GM21786 (cell line): ENCODE measurements at regions not wholly inside any gene's neighbourhood (a gene's known extent, or its start where the extent isn't known, plus 50 kb on each side); places are given as distances from the start of the nearest gene placed in this dataset.

Source experiments
- ATAC-seq: cut with Tn5 transposase; IDR thresholded peaks from one replicate; pipeline ENCODE4 v1.9.1; 2021; ENCODE audit not compliant: unreplicated experiment

DNA sequence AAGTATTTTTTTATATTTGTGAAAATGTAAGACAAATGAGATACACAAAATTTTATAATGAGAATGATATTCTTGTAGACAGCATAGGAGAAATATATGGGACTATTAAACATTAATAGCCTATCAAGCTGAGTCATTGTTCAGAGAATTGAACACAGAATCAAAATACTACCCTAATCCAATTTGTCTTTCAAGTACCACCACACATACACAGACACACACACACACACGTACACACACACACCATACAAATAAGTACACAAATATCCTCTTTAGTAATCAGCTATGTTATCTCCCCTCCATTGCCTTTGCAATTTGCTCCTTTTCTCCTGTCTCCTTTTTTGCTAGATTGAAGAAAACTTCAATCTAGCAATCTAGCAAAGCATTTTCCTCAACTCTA is 499.3 kb downstream of the FOXG1 start:
- no peak for ATAC-seq

DNA sequence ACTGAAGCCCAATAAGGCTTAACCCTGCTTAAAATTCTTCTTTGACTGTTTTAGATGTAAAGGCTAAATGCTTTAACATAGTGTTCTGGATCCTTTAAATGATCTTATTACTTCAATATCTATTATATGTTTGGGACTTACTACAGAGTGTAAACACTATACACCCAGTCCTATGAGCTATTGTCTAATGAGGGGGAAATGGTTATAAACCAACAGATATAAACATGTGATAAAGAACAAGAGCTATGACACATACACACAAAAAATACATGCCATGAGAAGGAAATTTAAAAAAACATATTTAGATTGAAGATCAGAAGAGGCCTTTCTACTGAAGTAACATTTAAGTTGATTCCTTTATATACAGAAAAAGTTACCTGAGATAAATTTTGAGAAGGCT is 505.1 kb downstream of the FOXG1 start:
- ATAC-seq: no peak

DNA sequence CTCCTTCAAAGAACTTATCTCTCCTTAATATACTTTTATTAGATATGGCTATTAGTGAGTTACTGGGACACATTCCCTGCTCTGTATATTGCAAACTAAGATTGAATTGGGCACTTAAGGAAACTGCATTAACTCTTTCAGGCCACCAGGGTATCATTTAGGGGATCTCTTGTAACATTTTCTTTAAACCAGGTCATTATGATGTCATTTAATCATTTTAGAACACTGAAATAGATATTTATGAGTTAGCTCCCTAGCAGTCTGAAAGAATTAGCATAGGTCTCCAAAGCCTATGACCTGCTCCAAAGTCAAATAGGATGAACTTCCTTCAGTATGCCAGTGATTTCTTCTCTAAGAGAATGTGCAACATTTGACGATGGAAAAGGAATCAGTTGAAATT is 506.9 kb downstream of the FOXG1 start:
- no peak for ATAC-seq

DNA sequence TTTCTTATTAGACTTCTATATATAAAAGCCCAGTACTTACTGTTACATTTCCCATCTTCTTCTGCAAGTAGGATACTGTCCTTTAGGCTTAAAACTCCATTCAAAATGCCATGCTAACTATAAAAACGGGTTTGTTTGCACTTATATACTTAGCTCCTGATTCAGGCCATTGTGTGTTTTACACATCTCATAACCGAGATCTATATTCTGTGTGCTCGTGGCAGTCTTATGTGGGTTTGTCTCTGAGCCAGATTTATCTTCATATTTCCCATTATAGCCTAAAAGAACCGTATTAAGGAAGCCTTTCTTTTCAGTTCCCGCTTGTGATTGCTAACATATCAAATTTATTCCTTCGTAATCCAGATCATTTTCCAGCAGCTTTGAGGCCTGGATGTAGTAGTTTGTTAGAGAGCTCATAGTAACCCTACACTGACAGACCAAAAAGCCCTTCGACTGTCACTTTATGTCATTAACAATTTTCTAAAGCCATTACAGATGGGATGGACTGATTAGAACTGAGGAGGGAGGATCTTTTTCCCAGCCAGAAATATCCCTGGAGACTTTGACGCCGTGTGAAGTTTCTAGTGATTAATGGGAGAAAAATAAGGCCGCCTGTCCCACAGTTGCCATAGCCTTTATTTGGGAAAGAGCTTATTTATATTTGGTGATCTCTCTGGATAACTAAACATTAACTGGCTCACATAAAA is 508.5 kb downstream of the FOXG1 start:
- no peak for ATAC-seq

DNA sequence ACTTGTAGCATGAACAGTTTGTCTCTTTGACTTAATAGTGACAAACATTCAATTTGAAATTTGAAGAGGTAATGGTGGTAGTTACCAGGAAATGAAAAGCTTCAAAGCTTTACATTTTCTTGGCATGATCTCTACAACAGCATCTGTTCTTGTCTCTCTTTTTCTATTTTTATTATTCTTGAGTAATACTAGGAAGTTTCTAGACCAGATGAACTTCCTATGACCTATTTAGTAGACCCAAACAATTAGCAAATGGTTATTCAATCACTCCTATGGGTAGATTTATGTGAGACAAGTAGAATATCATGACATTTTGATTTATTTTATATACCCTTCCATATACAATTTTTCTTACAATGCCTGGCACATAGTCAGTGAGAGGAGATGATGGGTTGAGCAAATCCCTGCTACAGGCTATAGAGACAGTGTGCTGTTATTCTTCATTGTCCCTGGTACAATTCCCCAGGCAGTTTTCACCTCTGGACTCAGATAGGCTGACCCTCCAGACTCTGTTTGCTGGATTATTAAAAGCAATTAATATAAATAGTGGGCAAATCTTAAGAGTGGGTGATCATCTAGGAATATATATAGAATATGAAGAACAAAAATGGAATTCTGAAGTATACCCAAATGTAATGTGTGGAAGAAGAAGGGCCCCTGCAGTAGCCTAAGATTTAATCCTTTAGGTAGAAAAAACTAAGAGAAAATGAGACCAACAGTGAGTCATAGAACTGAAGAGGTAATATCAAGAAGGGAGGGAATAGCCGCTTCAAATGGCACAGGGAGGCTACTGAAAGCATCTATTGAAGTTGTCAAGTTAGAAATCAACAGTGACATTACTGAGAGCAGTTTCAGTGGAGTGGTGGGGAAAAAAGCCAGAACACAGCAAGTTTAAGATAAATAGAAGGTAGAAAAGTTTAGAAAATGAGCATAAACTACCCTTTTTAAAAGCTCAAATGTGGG is 512.0 kb downstream of the FOXG1 start:
- no peak for ATAC-seq

DNA sequence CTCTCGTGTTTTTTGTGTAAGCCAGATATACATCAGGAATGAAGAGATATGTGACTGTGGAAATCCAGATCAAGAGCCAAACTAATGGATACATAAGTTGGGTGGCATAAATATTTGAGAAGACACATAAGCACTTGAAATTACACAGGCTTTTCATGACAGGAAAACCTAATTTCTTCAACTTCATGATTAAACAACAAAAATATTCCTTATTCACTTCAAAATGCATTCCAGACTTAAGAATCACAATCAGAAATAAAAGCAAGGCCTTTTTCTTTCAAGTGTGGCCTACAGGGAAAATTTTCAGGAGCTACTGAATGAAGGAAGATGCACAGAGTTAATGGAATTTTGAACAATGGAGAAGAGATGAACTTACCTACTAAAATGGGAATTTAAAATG is 515.6 kb downstream of the FOXG1 start:
- no peak for ATAC-seq

DNA sequence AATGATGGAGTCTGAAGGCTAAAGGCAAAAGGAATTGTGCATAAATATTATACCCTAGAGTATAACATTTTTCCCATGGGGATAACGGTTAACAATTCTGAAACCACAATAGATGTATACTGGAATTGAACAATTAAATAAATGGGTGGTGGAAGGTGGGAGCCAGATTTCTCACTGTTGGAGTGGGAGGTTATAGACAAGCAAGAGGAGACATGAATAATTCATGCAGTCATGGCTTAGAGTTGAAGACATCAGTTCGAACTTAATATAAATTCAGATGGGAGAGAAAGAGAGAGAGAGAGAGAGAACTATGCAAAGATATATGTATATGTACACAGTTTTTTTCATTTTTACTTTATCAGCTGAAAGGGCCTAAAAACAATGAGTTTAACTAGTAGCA is 523.9 kb downstream of the FOXG1 start:
- ATAC-seq: no peak

DNA sequence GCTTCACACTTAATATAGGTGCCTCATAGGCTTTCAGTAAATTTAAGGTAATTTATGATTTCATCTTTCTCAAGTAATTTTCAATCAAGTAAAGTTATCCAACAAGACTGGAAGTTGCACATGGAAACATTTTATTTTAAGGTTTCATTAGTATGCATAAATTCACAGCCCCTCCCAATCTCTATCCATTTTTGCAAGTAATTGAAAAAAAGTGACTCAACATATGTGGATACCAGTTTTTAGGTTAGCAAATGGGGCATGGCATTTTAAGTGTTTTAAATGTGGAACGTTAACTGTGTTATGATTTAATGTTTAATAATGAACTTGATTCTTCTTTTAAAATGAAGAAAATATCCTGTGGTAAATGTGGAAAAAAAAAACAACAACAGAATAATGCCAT is 532.8 kb downstream of the FOXG1 start:
- ATAC-seq: no peak

DNA sequence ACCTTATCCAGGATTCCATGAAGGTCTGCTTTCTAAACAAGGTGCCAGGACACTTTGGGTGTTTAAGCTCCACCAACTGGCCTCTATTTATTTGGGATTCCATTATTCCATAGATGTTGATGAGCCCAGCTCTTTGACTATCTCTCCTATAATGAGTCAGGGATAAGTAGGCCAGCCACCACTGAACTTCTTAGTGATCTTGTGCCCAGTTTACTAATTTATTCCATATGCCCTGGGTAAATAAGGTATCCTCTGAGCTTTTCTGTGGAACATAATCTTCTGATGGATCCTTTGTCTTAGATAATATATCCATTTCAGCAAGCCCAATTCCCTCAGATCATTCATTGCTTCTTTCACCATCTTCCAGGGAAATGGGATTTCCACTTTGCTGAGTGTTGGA is 535.0 kb downstream of the FOXG1 start:
- ATAC-seq: no peak

DNA sequence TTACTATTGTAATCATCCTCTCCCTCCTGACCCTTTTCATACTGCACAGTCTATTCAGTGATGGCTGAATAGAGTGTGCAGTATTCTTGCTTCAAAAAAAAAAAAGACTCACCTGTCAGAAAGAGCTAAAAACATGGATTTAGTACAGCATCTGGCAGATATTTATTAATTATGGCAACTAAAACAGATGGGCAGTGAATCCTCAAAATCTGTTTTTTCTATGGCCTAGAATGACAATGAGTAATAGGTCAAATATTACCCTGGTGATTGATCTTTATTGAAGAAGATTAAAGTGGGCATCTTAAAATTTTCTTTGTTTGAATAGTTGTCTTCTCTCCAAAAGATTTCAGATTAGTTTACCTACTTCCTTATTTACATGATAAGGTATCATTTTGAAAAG is 543.6 kb downstream of the FOXG1 start:
- ATAC-seq: no peak

DNA sequence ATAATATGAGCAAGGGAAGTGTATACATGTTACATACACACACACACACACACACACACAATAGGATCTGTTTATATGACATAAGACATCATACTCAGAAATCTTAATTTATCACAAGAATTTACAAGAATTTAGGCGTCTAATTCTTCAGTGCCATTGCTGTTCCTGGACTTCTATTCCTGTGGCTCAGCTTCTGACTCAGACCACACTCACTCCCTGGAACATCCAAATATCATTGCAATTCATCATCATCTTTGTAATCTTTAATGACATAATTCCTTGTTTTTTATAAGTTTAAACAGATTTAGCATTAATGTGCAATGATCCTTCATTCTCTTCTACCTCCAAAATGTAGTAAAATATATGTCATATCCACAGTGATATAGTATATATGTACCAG is 544.2 kb downstream of the FOXG1 start:
- no peak for ATAC-seq

DNA sequence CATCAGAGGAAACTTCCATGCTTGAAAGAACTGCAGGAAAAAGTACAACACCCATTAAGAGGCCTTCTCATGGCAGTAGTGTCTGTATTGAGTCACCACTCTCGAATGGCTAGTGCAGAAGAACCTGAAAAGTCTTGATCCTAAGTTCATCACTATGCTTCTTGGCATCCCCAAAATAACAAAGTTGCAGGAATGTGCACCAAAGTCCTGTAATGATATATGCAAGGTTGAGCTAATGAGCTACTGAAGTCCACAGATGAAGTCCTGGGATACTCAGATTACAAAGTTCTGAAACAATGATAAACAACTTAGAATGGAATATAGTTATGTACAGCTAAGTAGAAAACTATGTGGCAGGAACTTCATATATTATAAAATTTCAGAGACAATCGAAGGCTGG is 545.4 kb downstream of the FOXG1 start:
- ATAC-seq: no peak

DNA sequence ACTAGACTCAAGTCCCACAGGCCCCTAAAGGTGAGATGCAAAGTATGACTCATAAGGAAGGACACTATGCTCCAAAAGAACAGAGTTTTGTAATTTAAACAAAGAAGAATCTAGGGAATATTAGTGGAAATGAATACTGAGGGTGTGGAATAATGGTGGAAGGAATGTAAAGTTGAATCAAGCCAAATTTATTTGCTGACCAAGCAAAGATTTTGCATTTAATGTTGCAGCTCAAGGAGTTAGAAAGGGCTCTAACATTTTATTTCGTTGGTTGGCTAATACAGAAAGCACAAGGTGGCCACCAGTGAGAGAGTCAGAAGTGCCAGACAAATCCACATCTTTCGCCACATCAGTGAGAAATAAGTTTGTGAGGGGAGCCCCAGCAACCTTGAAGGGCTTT is 550.3 kb downstream of the FOXG1 start:
- no peak for ATAC-seq

DNA sequence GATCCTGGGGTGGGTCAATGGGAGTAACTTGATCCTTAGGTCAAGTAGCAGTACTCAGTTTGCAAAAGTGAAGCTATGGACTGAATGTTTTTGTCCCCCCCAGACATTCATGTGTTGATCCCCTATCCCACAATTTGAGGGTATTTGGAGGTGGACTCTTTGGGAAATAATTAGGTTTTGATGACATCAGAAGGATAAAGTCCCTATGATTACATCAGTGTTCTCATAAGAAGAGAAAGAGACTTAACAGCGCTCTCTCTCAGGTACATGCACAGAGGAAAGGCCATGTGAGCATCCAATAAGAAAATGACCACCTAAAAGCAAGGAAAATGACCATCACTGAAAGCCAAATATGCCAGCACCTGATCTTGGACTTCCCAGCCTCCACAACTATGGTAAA is 550.8 kb downstream of the FOXG1 start:
- ATAC-seq: no peak

DNA sequence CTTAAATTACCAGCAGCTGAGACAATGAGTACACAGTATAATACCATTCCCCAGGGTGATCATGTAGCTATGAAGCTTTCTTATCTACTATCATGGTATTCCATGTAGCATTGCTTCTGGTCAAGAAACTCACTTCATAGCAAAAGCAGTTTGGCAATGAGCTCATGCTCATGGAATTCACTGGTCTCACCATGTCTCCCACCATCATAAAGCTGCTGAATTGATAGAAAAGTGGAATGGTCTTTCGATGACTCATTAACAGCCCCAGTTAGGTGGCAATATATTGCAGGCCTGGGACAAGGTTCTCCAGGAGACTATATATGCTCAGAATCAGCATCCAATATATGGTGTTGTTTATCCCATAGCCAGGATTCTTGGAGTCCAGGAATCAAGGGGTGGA is 553.7 kb downstream of the FOXG1 start:
- ATAC-seq: no peak

DNA sequence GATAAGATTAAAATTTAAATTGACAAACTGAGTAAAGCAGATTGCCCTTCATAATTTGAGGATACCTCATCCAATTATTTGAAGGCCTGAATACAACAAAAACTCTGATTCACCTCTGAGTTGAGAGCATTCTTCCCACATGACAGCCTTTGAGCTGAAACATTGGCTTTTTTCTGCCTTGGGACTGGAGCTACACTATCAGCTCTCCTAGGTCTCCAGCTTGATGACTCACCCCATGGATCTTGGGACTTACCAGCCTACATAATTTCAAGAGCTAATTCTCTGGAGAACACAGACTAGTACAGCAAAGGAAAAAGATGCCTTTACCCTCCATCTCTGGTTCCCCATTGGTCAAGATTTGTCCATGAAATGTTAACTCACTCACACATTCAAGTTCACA is 555.1 kb downstream of the FOXG1 start:
- ATAC-seq: no peak

DNA sequence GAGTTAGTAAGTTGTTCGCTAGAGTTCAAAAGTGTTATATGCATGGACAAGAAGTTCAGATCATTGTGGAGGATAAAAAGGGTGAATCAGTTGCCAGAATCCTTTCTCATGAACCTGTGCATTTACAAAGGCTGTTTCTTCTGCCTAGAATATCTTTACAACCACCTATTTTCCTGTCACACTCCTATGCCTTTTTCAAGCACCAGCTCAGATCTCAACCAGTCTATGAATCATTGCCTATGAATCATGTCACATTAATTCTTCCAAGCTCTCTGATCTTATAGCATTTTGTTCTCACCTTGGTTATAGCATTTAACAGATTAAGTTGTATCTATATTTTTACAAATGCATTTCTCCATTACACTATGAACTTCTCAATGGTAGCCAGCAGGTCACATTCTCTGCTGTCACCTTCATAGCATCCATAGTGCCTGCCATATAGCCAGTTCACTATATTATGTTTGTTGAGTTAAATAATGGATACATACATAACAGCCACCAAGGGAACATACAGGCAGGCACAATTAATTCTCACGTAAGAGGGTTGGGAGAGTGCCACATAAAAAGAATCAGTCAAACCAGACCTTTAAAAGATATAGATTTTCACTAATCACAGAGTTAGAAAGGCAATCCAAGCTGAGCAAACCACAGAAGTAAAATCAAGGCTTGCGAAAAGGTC is 573.0 kb downstream of the FOXG1 start:
- ATAC-seq: no peak

DNA sequence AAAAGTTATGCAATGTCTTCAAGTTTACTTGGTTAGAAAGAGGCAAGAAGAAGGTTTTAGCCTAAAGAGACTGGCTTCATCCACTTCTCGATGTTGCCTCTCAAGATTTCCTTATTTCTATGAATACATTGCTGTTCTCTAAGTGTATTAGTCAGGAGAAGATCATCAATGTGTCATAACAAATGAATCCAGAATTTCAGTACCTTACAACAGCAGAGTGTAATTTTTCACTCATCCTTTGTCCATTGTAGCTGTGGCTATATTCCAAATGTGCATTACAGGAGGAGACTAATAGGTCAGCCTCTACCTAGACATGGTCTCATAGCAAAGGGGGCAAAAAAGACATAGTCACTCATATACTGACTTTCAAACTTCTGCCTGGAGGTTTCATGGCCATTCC is 579.1 kb downstream of the PRKD1 start:
- ATAC-seq: no peak

DNA sequence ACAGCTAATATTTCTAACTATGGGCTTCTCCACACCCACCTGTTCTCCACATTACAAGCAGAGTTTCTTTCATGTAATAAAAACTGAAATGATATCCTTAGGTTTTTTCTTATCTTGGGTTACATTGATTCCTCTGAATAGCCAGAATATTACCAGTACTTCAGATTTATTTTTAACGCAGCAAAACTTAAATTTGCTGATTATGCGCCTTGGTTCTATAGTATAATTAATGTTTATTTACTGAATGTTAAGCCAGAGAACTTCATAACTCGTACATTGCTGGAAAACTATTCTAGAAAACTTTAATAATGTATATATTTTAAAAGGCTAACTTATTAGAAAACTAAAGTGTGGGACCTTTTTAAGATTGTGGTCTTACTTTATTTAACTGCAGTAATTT is 577.2 kb downstream of the PRKD1 start:
- ATAC-seq: no peak

DNA sequence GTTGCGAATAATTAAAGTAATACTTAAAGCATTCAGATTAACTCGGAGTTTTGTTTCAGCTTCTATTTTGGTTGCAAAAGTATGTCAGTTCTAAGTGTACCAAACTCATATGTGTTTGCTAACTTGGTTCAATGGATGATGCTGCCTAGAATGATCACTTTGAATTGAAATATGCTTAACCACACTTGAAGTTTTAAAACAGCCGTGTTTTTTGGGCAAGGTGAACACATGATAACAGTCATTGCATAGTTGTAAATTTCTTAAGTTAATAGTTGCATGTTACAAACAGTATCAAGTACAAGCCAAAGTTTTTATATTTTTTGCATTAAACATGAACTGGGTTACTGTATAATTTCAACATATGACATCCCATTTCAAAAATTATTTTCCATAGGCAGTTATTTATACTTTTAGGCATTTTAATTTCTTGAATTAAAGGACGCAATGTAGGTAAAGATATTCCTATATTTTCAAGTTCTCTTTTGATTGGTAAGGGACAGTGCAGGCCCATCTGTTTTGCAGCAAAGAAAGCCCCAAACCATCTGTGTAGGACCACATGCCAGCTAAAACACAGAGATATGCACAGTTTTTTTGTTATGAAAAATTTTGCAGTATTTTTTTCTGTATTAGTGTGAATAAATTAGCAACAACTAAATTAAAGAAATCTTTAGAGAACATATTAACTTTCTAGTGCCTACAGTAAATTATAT is 575.5 kb downstream of the PRKD1 start:
- no peak for ATAC-seq

DNA sequence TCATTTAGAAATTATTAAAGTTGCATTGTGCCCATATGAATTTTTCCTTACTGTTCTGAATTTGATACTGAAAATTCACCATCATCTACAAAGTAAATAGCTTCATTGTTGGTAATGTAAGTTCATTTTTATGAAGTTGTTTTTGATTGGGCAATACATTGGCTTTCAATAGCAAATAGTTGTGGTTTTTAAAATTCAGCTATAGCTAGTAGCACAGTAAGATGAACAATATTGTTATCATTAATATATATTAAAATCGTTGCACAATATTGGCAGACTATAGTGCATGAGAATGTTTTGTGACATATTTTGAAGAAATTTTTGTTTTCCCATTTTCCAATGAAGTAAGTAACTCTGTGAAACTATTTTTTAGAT is 575.0 kb downstream of the PRKD1 start:
- ATAC-seq: no peak
